HG02970 (cell line): ENCODE measurements at regions not wholly inside any gene's neighbourhood (a gene's known extent, or its start where the extent isn't known, plus 50 kb on each side); places are given as distances from the start of the nearest gene placed in this dataset.

Experiments
- ATAC-seq: cut with Tn5 transposase; IDR thresholded peaks from one replicate; pipeline ENCODE4 v1.9.1; 2021; ENCODE audit warnings: mild to moderate bottlenecking, moderate library complexity, moderate number of reproducible peaks; ENCODE audit not compliant: unreplicated experiment, low FRiP score

- ATAC-seq: no peak
These were observed 192.5 kb downstream of the FAT3 start for GRCh38 chr11:92416971-92417725.

- no peak for ATAC-seq
These were observed 198.8 kb downstream of the FAT3 start for GRCh38 chr11:92423115-92424034.

- ATAC-seq: no peak
These were observed 199.7 kb downstream of the FAT3 start for GRCh38 chr11:92424281-92424680.

GRCh38 chr11:92425127-92425526, 200.5 kb downstream of the FAT3 start:
- no peak for ATAC-seq

- no peak for ATAC-seq
These were observed 207.9 kb downstream of the FAT3 start for GRCh38 chr11:92432515-92432914.

- no peak for ATAC-seq
These were observed 211.7 kb downstream of the FAT3 start for GRCh38 chr11:92436034-92436920.

- no peak for ATAC-seq
These were observed 214.5 kb downstream of the FAT3 start for GRCh38 chr11:92439133-92439532.

GRCh38 chr11:92440701-92441442, 216.3 kb downstream of the FAT3 start:
- ATAC-seq: no peak

- no peak for ATAC-seq
These were observed 216.8 kb downstream of the FAT3 start for GRCh38 chr11:92441443-92441726.

- no peak for ATAC-seq
These were observed 218.6 kb downstream of the FAT3 start for GRCh38 chr11:92443199-92443598.

GRCh38 chr11:92447586-92447985, 223.0 kb downstream of the FAT3 start:
- ATAC-seq: no peak

- no peak for ATAC-seq
These were observed 224.6 kb downstream of the FAT3 start for GRCh38 chr11:92449222-92449621.

GRCh38 chr11:92449780-92450179, 225.2 kb downstream of the FAT3 start:
- ATAC-seq: no peak

GRCh38 chr11:92451063-92451462, 226.4 kb downstream of the FAT3 start:
- ATAC-seq: no peak

GRCh38 chr11:92453055-92453454, 228.4 kb downstream of the FAT3 start:
- no peak for ATAC-seq

- no peak for ATAC-seq
These were observed 230.7 kb downstream of the FAT3 start for GRCh38 chr11:92455210-92455790.

GRCh38 chr11:92457250-92457649, 232.6 kb downstream of the FAT3 start:
- ATAC-seq: no peak

- ATAC-seq: no peak
These were observed 233.9 kb downstream of the FAT3 start for GRCh38 chr11:92458486-92458885.

- no peak for ATAC-seq
These were observed 235.6 kb downstream of the FAT3 start for GRCh38 chr11:92460213-92460612.

GRCh38 chr11:92461447-92461846, 236.8 kb downstream of the FAT3 start:
- ATAC-seq: no peak
